Activated B cell treated with CpG ODN at 0.5 μM for 24 hours (primary cell): ENCODE measurements at regions not wholly inside any gene's neighbourhood (a gene's known extent, or its start where the extent isn't known, plus 50 kb on each side); places are given as distances from the start of the nearest gene placed in this dataset.

Source experiments
- ATAC-seq: fragments of 200-7000 bp; cut with Tn5 transposase; one replicate; pipeline ENCODE4 v1.10.0; 2021; ENCODE audit warnings: low read depth, mild to moderate bottlenecking, moderate library complexity
- CTCF ChIA-PET: fragments of 350-600 bp; sonication (Branson Sonifier 250); formaldehyde crosslinking; loops from one replicate; lab custom pipeline; 2021; ENCODE audit warnings: antibody characterized with exemption; lab: Charles Lee
- POLR2A ChIA-PET: fragments of 350-600 bp; sonication (Branson Sonifier 250); formaldehyde crosslinking; loops from one replicate; lab custom pipeline; 2021; ENCODE audit warnings: antibody characterized with exemption; lab: Charles Lee
- DNase-seq: peaks from one replicate; pipeline ENCODE4 v3.0.0; 2022
- H3K27ac Mint-ChIP-seq: one replicate; pipeline ENCODE4 v1.8.0; 2020; ENCODE audit warnings: mixed read lengths
- H3K27me3 Mint-ChIP-seq: one replicate; pipeline ENCODE4 v1.8.0; 2021; ENCODE audit warnings: mixed read lengths
- H3K36me3 Mint-ChIP-seq: one replicate; pipeline ENCODE4 v1.8.0; 2021; ENCODE audit warnings: low read depth, mixed read lengths
- H3K4me1 Mint-ChIP-seq: one replicate; pipeline ENCODE4 v1.8.0; 2021; ENCODE audit warnings: mixed read lengths
- H3K4me3 Mint-ChIP-seq: one replicate; pipeline ENCODE4 v1.8.0; 2020; ENCODE audit warnings: mild to moderate bottlenecking, mixed read lengths
- H3K9me3 Mint-ChIP-seq: one replicate; pipeline ENCODE4 v1.8.0; 2020; ENCODE audit warnings: mixed read lengths
- CTCF ChIP-seq: fragments of 200-600 bp; IDR thresholded peaks from one replicate; pipeline ENCODE4 v1.8.0; 2022; ENCODE audit warnings: antibody characterized with exemption, mild to moderate bottlenecking
- intact Hi-C: fragments of 100-400 bp; cut with micrococcal nuclease; formaldehyde crosslinking; loops from one replicate; pipeline ENCODE4 v1.15.1; 2024

- CTCF ChIA-PET, result no interaction called here
These were observed 53.9 kb upstream of the AKT3 start for GRCh38 chr1:243903895-243904294.

GRCh38 chr1:243903041-243903440 lies 53.0 kb upstream of the AKT3 start:
- DNase-seq (no peak), ATAC-seq (no peak)
- no peaks in the 10 kb centered on the region for H3K4me1 Mint-ChIP-seq
- CTCF ChIA-PET, result interaction anchor here (0.8 kb wide), 2 partner anchors 16 to 560 kb away, joined by 3 read pairs; no protein-coding TSS in a partner anchor
- peaks cover 29% of the 10 kb centered on the region for H3K27me3 Mint-ChIP-seq
- no peak for TF ChIP-seq CTCF
- POLR2A ChIA-PET, result no interaction called here
- H3K27ac Mint-ChIP-seq, result no peak overlapping the region
- intact Hi-C loops, result no loop called here
- H3K9me3 Mint-ChIP-seq, result no peaks in the 10 kb centered on the region
- no peaks in the 10 kb centered on the region for H3K36me3 Mint-ChIP-seq
- no peak overlapping the region for H3K4me3 Mint-ChIP-seq

More at GRCh38 chr1:243903895-243904294, 53.9 kb upstream of the AKT3 start:
- POLR2A ChIA-PET, result no interaction called here
- Mint-ChIP-seq H3K9me3 (no peaks in the 10 kb centered on the region), H3K4me1 (no peaks in the 10 kb centered on the region), H3K27me3 (peaks cover 26% of the 10 kb centered on the region), H3K36me3 (no peaks in the 10 kb centered on the region), H3K27ac (no peak overlapping the region), H3K4me3 (no peak overlapping the region)
- ATAC-seq (no peak), DNase-seq (no peak)
- no peak for TF ChIP-seq CTCF
- intact Hi-C loops, result no loop called here

GRCh38 chr1:243902100-243902499 lies 52.1 kb upstream of the AKT3 start:
- Mint-ChIP-seq H3K4me1 (no peaks in the 10 kb centered on the region), H3K4me3 (no peak overlapping the region), H3K9me3 (no peaks in the 10 kb centered on the region), H3K27me3 (peaks cover 31% of the 10 kb centered on the region), H3K27ac (no peak overlapping the region), H3K36me3 (no peaks in the 10 kb centered on the region)
- ChIA-PET CTCF (no interaction called here), POLR2A (no interaction called here)
- intact Hi-C loops, result no loop called here
- ATAC-seq (no peak), DNase-seq (no peak)
- TF ChIP-seq CTCF, result no peak
